ENCODE measurements at regions not wholly inside any gene's neighbourhood (a gene's known extent, or its start where the extent isn't known, plus 50 kb on each side); places are given as distances from the start of the nearest gene placed in this dataset.

- no peak for TF ChIP-seq EZH2 (IDR thresholded peaks at IDR 0.05; ENCODE audit: insufficient read depth, poor library complexity, severe bottlenecking)
- TF ChIP-seq EZH2phosphoT487 (IDR thresholded peaks at IDR 0.05; ENCODE audit: insufficient read depth, low read depth), result no peak
Observed at GRCh38 chr14:98926146-98926545, 345.9 kb downstream of the BCL11B start.

All from GM23248 (cell line).